ENCODE measurements at regions not wholly inside any gene's neighbourhood (a gene's known extent, or its start where the extent isn't known, plus 50 kb on each side); places are given as distances from the start of the nearest gene placed in this dataset.

DNA sequence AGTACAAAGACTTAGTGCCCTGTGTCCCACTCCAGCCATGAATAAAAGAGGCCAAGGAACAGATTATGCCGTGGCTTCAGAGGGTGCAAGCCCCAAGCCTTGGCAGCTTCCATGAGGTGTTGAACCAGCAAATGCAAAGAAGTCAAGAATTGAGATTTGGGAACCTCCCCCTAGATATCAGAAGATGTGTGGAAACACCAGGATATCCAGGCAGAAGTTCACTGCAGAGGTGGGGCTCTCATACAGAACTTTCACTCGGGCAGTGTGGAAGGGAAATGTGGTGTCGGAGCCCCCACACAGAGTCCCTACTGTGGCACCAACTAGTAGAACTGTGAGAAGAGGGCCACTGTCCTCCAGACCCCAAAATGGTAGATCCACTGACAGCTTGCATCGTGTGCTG, 2421.4 kb downstream of the PCDH9 start:
- TF ChIP-seq, protein P1, sequence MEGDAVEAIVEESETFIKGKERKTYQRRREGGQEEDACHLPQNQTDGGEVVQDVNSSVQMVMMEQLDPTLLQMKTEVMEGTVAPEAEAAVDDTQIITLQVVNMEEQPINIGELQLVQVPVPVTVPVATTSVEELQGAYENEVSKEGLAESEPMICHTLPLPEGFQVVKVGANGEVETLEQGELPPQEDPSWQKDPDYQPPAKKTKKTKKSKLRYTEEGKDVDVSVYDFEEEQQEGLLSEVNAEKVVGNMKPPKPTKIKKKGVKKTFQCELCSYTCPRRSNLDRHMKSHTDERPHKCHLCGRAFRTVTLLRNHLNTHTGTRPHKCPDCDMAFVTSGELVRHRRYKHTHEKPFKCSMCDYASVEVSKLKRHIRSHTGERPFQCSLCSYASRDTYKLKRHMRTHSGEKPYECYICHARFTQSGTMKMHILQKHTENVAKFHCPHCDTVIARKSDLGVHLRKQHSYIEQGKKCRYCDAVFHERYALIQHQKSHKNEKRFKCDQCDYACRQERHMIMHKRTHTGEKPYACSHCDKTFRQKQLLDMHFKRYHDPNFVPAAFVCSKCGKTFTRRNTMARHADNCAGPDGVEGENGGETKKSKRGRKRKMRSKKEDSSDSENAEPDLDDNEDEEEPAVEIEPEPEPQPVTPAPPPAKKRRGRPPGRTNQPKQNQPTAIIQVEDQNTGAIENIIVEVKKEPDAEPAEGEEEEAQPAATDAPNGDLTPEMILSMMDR (IDR thresholded peaks at IDR 0.05; ENCODE audit: unreplicated experiment): no peak
- DNase-seq (ENCODE audit: low spot score, unreplicated experiment): no peak
- no peaks in the 10 kb centered on the region for H3K27me3 Mint-ChIP-seq
- peaks cover 2% of the 10 kb centered on the region for H3K36me3 Mint-ChIP-seq (ENCODE audit: insufficient read depth)
- no peaks in the 10 kb centered on the region for H3K4me1 Mint-ChIP-seq (ENCODE audit: low read depth)
- peaks cover 13% of the 10 kb centered on the region for H3K9me3 Mint-ChIP-seq (ENCODE audit: low read depth)
- H3K4me3 Mint-ChIP-seq (ENCODE audit: low read depth): no peak overlapping the region
- no peak overlapping the region for H3K27ac Mint-ChIP-seq

DNA sequence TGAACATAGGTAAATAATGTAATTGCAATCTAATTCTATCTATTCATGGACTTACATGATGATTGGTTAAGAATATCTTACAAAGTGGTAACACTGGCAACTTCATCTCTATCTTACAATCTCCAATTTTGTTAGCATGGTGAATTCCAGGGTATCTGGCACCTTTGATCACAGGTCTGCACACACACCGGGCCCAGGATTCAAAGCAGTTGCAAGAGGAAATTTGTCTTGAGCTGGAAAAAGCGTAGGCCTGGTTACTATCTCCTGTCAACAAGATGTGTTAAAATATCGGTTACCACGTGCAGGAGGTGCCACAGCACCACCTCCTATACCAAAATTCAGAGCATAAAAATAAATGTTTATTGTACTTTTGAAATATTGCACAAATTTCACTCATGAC, 2428.4 kb downstream of the PCDH9 start:
- TF ChIP-seq, protein P1 (IDR thresholded peaks at IDR 0.05; ENCODE audit: unreplicated experiment): no peak
- Mint-ChIP-seq H3K27ac (no peak overlapping the region), H3K27me3 (no peaks in the 10 kb centered on the region), H3K4me1 (ENCODE audit: low read depth) (no peaks in the 10 kb centered on the region), H3K36me3 (ENCODE audit: insufficient read depth) (no peaks in the 10 kb centered on the region), H3K9me3 (ENCODE audit: low read depth) (no peaks in the 10 kb centered on the region), H3K4me3 (ENCODE audit: low read depth) (no peak overlapping the region)
- DNase-seq (ENCODE audit: low spot score, unreplicated experiment): no peak

DNA sequence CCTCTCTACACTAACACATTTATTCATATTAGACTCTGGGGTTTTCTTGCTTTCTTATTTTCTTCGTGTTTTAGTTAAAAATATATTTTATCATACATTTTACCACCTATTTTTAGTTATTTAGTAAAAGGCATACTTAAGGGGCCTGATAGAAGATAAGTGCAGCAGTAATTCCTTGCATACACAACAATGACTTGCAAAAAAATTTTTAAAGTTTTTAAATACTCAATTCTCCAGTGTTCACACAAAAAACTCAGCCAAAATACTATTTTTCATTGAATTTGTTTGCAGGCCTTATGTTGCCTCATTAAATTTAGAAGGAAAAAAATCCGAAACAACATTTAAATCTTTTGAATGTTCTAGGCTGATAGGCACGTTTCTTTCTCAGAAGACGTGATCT, 2431.7 kb downstream of the PCDH9 start:
- H3K4me3 Mint-ChIP-seq (ENCODE audit: low read depth): no peak overlapping the region
- H3K9me3 Mint-ChIP-seq (ENCODE audit: low read depth): no peaks in the 10 kb centered on the region
- H3K27me3 Mint-ChIP-seq: no peaks in the 10 kb centered on the region
- H3K36me3 Mint-ChIP-seq (ENCODE audit: insufficient read depth): no peaks in the 10 kb centered on the region
- TF ChIP-seq, protein P1 (IDR thresholded peaks at IDR 0.05; ENCODE audit: unreplicated experiment): no peak
- DNase-seq (ENCODE audit: low spot score, unreplicated experiment): no peak
- H3K27ac Mint-ChIP-seq: no peak overlapping the region
- H3K4me1 Mint-ChIP-seq (ENCODE audit: low read depth): no peaks in the 10 kb centered on the region

DNA sequence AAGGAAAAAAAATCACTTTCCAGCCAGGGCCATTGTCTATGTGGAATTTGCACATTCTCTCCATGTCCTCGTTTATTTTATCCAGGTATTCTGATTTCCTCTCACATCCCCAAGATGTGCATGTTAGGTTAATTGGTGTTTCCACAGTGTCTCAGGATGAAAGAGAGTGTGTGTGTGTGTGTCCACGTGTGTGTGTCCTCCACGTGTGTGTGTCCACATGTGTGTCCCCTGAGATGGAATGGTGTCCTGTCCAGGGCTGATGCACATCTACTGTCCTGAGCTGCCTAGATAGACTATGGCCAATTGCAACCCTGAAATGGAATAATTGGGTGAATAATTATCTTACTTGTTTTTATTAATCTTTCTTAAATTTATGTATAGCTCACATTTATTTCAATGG, 2436.5 kb downstream of the PCDH9 start:
- TF ChIP-seq, protein P1 (IDR thresholded peaks at IDR 0.05; ENCODE audit: unreplicated experiment): no peak
- H3K4me1 Mint-ChIP-seq (ENCODE audit: low read depth): no peaks in the 10 kb centered on the region
- no peak overlapping the region for H3K27ac Mint-ChIP-seq
- no peak overlapping the region for H3K4me3 Mint-ChIP-seq (ENCODE audit: low read depth)
- DNase-seq (ENCODE audit: low spot score, unreplicated experiment): no peak
- no peaks in the 10 kb centered on the region for H3K9me3 Mint-ChIP-seq (ENCODE audit: low read depth)
- H3K36me3 Mint-ChIP-seq (ENCODE audit: insufficient read depth): no peaks in the 10 kb centered on the region
- no peaks in the 10 kb centered on the region for H3K27me3 Mint-ChIP-seq

DNA sequence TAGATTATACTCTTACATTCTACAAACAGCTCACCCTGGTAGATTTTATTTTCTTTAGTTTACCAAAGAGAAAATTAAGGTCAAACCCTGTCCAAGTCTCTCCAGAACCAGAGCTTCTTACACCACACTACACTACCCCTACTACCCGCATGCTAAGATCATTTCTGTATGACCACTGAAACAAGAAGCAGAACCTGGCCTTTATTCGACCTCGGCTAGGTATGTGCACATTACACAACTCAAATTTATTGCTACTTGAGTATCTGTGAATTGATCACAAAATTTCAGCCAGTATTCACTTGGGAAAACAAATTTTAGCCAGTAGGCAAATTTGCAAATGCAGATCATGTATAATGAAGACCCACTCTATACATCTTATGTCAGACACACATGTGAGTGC, 2437.0 kb downstream of the PCDH9 start:
- Mint-ChIP-seq H3K27ac (no peak overlapping the region), H3K4me3 (ENCODE audit: low read depth) (no peak overlapping the region), H3K27me3 (no peaks in the 10 kb centered on the region), H3K9me3 (ENCODE audit: low read depth) (no peaks in the 10 kb centered on the region), H3K36me3 (ENCODE audit: insufficient read depth) (no peaks in the 10 kb centered on the region), H3K4me1 (ENCODE audit: low read depth) (no peaks in the 10 kb centered on the region)
- no peak for DNase-seq (ENCODE audit: low spot score, unreplicated experiment)
- TF ChIP-seq, protein P1 (IDR thresholded peaks at IDR 0.05; ENCODE audit: unreplicated experiment): no peak
